CD14-positive monocyte (primary cell): ENCODE measurements at regions not wholly inside any gene's neighbourhood (a gene's known extent, or its start where the extent isn't known, plus 50 kb on each side); places are given as distances from the start of the nearest gene placed in this dataset.

Experiments
- DNase-seq, 3 donors: peaks; one replicate each; pipeline ENCODE4 v3.0.0-alpha.2; 2011 to 2022
- H2AFZ ChIP-seq: 2 replicates; pipeline ENCODE4 v1.6.0; 2012; ENCODE audit warnings: mild to moderate bottlenecking, low read depth, low read length, inconsistent platforms; ENCODE audit not compliant: insufficient read depth, poor library complexity, severe bottlenecking
- H3K27ac ChIP-seq, 2 donors: 1 replicate in 1 of 2; 2 replicates in 1 of 2; pipeline ENCODE4 v1.5.1; 2012 to 2013; ENCODE audit warnings: low read length in 2 of 2, control low read depth in 1 of 2, inconsistent platforms in 1 of 2, low read depth in 1 of 2, mild to moderate bottlenecking in 1 of 2
- H3K27me3 ChIP-seq, 2 donors: one replicate each; pipeline versions ENCODE4 v1.6.0 to v1.6.1; 2011 to 2013; ENCODE audit warnings: low read length in 2 of 2; ENCODE audit not compliant: control insufficient read depth in 2 of 2, insufficient read depth in 2 of 2
- H3K36me3 ChIP-seq, 2 donors: replicated peaks in 1 of 2; 1 replicate in 1 of 2; 2 replicates in 1 of 2; pipeline versions ENCODE4 v1.5.1 to v1.6.1; 2012 to 2013; ENCODE audit warnings: low read length in 2 of 2, control low read depth in 1 of 2, inconsistent platforms in 1 of 2, mild to moderate bottlenecking in 1 of 2; ENCODE audit not compliant: insufficient read depth in 2 of 2, control insufficient read depth in 1 of 2
- H3K4me1 ChIP-seq, 2 donors: 1 replicate in 1 of 2; 2 replicates in 1 of 2; pipeline versions ENCODE4 v1.5.1 to v1.6.1; 2012 to 2013; ENCODE audit warnings: low read length in 2 of 2, control low read depth in 1 of 2, inconsistent platforms in 1 of 2, mild to moderate bottlenecking in 1 of 2, moderate library complexity in 1 of 2; ENCODE audit not compliant: insufficient read depth in 2 of 2, control insufficient read depth in 1 of 2
- H3K4me2 ChIP-seq: replicated peaks from 2 replicates; pipeline ENCODE3; 2012; ENCODE audit warnings: low read length, moderate library complexity, mild to moderate bottlenecking; ENCODE audit not compliant: poor library complexity, severe bottlenecking; ENCODE audit errors: extremely low read depth
- H3K4me3 ChIP-seq, 3 experiments: fragments of 200-600 bp in 1 of 3; sonication (generic) in 1 of 3; replicated peaks in 1 of 3; 1 replicate in 2 of 3; 2 replicates in 1 of 3; pipeline ENCODE4 v1.5.1; 2011 to 2013; ENCODE audit warnings: low read length in 3 of 3, mild to moderate bottlenecking in 3 of 3, control low read depth in 2 of 3, low read depth in 2 of 3, inconsistent platforms in 1 of 3, moderate library complexity in 1 of 3
- H3K79me2 ChIP-seq: 2 replicates; pipeline ENCODE4 v1.6.0; 2012; ENCODE audit warnings: mild to moderate bottlenecking, control low read depth, inconsistent platforms, low read length, moderate library complexity; ENCODE audit not compliant: insufficient read depth
- H3K9ac ChIP-seq: 2 replicates; pipeline ENCODE4 v1.6.0; 2017; ENCODE audit warnings: low read length, mild to moderate bottlenecking; ENCODE audit not compliant: insufficient read depth, poor library complexity, severe bottlenecking
- H3K9me3 ChIP-seq, 2 donors: replicated peaks in 1 of 2; 1 replicate in 1 of 2; 2 replicates in 1 of 2; pipeline versions ENCODE4 v1.5.1 to v1.6.1; 2012 to 2013; ENCODE audit warnings: low read length in 2 of 2, control low read depth in 1 of 2; ENCODE audit not compliant: control insufficient read depth in 1 of 2, insufficient read depth in 1 of 2
- H4K20me1 ChIP-seq: 2 replicates; pipeline ENCODE4 v1.6.0; 2012; ENCODE audit warnings: mild to moderate bottlenecking, low read length, control low read depth, moderate library complexity; ENCODE audit not compliant: insufficient read depth
- H3K27ac Mint-ChIP-seq, 7 donors: one replicate each; pipeline ENCODE4 v1.8.0; 2020; ENCODE audit warnings: mild to moderate bottlenecking in 7 of 7, mixed read lengths in 7 of 7, moderate library complexity in 6 of 7, inconsistent platforms in 2 of 7
- H3K27me3 Mint-ChIP-seq, 3 donors: one replicate each; pipeline ENCODE4 v1.8.0; 2021 to 2022; ENCODE audit warnings: low read depth in 3 of 3, mild to moderate bottlenecking in 3 of 3, mixed read lengths in 3 of 3, moderate library complexity in 3 of 3, inconsistent platforms in 1 of 3
- H3K36me3 Mint-ChIP-seq, 2 donors: one replicate each; pipeline ENCODE4 v1.8.0; 2020; ENCODE audit warnings: mixed read lengths in 2 of 2, inconsistent platforms in 1 of 2, mild to moderate bottlenecking in 1 of 2
- H3K4me1 Mint-ChIP-seq: one replicate; pipeline ENCODE4 v1.8.0; 2020; ENCODE audit warnings: mild to moderate bottlenecking, mixed read lengths
- H3K4me3 Mint-ChIP-seq, 2 donors: one replicate each; pipeline ENCODE4 v1.8.0; 2020; ENCODE audit warnings: mild to moderate bottlenecking in 2 of 2, mixed read lengths in 2 of 2, moderate library complexity in 1 of 2
- H3K9me3 Mint-ChIP-seq, 7 donors: one replicate each; pipeline ENCODE4 v1.8.0; 2020 to 2022; ENCODE audit warnings: mixed read lengths in 7 of 7, mild to moderate bottlenecking in 6 of 7, moderate library complexity in 6 of 7, inconsistent platforms in 2 of 7
- WGBS: methylation state at CpG from one replicate; pipeline ENCODE4 v1.1.5; 2013; ENCODE audit warnings: missing lambda C conversion rate; ENCODE audit not compliant: insufficient coverage; 5-methylcytosine and 5-hydroxymethylcytosine counted together
- intact Hi-C, 2 donors: fragments of 100-400 bp; cut with micrococcal nuclease; formaldehyde crosslinking; loops; one replicate each; pipeline versions ENCODE4 v1.15.0 to v1.15.1; 2023
- TF ChIP-seq, protein P1 (sequence below): fragments of 200-600 bp; IDR thresholded peaks from one replicate; pipeline ENCODE4 v1.8.0; 2022; ENCODE audit warnings: antibody characterized with exemption, mild to moderate bottlenecking

DNA sequence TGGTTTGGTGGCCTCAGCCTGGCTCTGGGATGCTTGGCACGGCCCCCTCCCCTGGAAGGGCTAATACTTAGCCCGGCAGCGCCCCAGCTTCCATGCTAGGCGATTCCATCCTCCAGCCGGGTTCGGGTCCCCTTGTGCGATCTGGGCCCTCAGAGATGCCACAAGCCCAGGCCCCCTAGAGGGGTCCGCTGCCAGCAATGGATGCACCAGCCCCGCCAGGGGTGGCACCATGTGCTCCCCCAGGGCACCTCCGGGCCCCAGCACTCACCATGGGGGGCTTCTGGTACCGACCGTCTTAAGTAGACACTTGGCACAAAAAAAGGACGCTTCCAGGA lies 125.7 kb upstream of the KCTD7 start:
- Histone ChIP-seq H3K4me2 (no peak overlapping the region), H4K20me1 (no peaks in the 10 kb centered on the region), H3K27ac (no peak overlapping the region), H3K4me3 (no peak overlapping the region), H3K9me3 (peaks cover 6 to 9% of the 10 kb centered on the region in 2 donors), H3K27me3 (peaks cover 10 to 33% of the 10 kb centered on the region in 2 donors), H3K79me2 (no peaks in the 10 kb centered on the region), H3K36me3 (no peaks in the 10 kb centered on the region), H3K9ac (no peak overlapping the region), H2AFZ (no peak overlapping the region), H3K4me1 (no peaks in the 10 kb centered on the region)
- Mint-ChIP-seq H3K4me1 (peaks cover 8% of the 10 kb centered on the region), H3K27me3 (peaks cover 30 to 38% (median 34%) of the 10 kb centered on the region in 3 donors), H3K36me3 (peaks cover 0 to 2% of the 10 kb centered on the region in 2 donors), H3K4me3 (no peak overlapping the region), H3K9me3 (peaks cover 0 to 13% (median 7%) of the 10 kb centered on the region in 7 donors), H3K27ac (no peak overlapping the region)
- no peak for DNase-seq
- 98% methylated on average over 12 of the region's 13 CpGs for WGBS
- intact Hi-C loops, result no loop called here
- TF ChIP-seq, protein P1, sequence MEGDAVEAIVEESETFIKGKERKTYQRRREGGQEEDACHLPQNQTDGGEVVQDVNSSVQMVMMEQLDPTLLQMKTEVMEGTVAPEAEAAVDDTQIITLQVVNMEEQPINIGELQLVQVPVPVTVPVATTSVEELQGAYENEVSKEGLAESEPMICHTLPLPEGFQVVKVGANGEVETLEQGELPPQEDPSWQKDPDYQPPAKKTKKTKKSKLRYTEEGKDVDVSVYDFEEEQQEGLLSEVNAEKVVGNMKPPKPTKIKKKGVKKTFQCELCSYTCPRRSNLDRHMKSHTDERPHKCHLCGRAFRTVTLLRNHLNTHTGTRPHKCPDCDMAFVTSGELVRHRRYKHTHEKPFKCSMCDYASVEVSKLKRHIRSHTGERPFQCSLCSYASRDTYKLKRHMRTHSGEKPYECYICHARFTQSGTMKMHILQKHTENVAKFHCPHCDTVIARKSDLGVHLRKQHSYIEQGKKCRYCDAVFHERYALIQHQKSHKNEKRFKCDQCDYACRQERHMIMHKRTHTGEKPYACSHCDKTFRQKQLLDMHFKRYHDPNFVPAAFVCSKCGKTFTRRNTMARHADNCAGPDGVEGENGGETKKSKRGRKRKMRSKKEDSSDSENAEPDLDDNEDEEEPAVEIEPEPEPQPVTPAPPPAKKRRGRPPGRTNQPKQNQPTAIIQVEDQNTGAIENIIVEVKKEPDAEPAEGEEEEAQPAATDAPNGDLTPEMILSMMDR, result no peak

DNA sequence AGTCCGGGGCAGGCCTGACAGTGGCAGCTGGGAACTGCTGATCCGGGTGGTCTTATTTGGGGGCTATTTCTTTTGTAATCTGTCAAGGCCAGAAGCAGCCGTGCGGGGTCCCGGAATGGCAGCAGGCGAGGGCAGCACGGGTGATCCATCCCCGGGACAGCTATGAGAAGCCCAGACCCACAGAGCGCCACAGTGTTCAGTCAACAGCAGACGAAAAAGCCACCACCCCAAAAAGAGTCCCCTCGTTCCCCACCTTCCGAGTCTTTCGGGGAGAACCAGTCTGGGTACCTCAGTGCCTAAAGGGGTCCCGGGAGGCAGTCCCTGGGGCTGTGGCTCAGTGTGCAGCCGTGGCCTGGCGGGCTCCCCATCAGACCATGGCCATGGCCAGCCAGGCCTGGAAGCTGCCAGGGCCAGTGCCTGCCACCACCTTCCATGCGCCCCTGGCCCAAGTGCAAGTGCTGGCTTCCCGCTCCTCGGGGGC lies 125.1 kb upstream of the KCTD7 start:
- H3K27me3 ChIP-seq, result peaks cover 10 to 36% of the 10 kb centered on the region in 2 donors
- no peak overlapping the region for H3K4me3 ChIP-seq
- Mint-ChIP-seq H3K27me3 (peaks cover 36 to 44% (median 38%) of the 10 kb centered on the region in 3 donors), H3K4me3 (no peak overlapping the region), H3K36me3 (peaks cover 0 to 2% of the 10 kb centered on the region in 2 donors), H3K27ac (no peak overlapping the region), H3K9me3 (peaks cover 0 to 13% (median 7%) of the 10 kb centered on the region in 7 donors), H3K4me1 (peaks cover 8% of the 10 kb centered on the region)
- no peaks in the 10 kb centered on the region for H3K79me2 ChIP-seq
- H2AFZ ChIP-seq, result no peak overlapping the region
- intact Hi-C loops, result no loop called here
- no peak overlapping the region for H3K27ac ChIP-seq
- TF ChIP-seq, protein P1, result no peak
- 91% methylated on average over 18 of the region's 19 CpGs for WGBS
- no peak overlapping the region for H3K9ac ChIP-seq
- no peaks in the 10 kb centered on the region for H3K36me3 ChIP-seq
- H4K20me1 ChIP-seq, result no peaks in the 10 kb centered on the region
- DNase-seq, result no peak
- H3K4me2 ChIP-seq, result no peak overlapping the region
- no peaks in the 10 kb centered on the region for H3K4me1 ChIP-seq
- peaks cover 6 to 9% of the 10 kb centered on the region in 2 donors for H3K9me3 ChIP-seq
